ENCODE measurements at regions not wholly inside any gene's neighbourhood (a gene's known extent, or its start where the extent isn't known, plus 50 kb on each side); places are given as distances from the start of the nearest gene placed in this dataset.
A peak's percentile ranks its signal among the peaks of the same experiment; 100 is the strongest.

DNA sequence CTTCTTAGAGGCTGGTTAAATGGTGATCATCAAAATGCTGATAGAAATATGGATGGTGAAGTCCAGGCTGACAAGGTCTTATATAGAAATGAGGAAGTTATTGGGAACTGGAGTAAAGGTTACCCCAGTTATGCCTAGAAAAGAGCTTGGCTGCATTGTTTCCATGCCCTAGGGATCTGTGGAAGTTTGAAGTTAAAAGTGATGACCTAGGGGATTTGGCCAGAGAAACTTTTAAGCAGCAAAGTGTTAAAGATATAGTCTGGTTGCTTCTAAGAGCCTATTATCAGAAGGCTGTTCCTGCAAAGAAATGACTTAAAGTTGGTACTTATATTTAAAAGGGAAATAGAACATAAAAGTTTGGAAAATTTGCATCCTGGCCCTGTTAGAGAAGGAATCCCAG is 200.3 kb downstream of the ICE1 start:
- ATAC-seq (ENCODE audit: low read depth) (no peak), DNase-seq (ENCODE audit: low spot score) (no peak)
- no peaks in the 10 kb centered on the region for H3K27me3 ChIP-seq (ENCODE audit: insufficient read depth, poor library complexity, severe bottlenecking)
- H3K27ac ChIP-seq (ENCODE audit: poor library complexity, severe bottlenecking): no peak overlapping the region
- H3K36me3 ChIP-seq (ENCODE audit: low read depth): no peaks in the 10 kb centered on the region
- H3K9me3 ChIP-seq (ENCODE audit: severe bottlenecking): peaks cover 2% of the 10 kb centered on the region
- no peak overlapping the region for H3K4me3 ChIP-seq (ENCODE audit: severe bottlenecking)
- TF ChIP-seq CTCF (IDR thresholded peaks at IDR 0.05; ENCODE audit: poor library complexity, severe bottlenecking): no peak
- H3K4me1 ChIP-seq (ENCODE audit: insufficient read depth, poor library complexity, severe bottlenecking): no peaks in the 10 kb centered on the region

GRCh38 chr5:5619546-5619945 is 197.1 kb downstream of the ICE1 start:
- H3K36me3 ChIP-seq (ENCODE audit: low read depth): no peaks in the 10 kb centered on the region
- no peak overlapping the region for H3K27ac ChIP-seq (ENCODE audit: poor library complexity, severe bottlenecking)
- no peaks in the 10 kb centered on the region for H3K4me1 ChIP-seq (ENCODE audit: insufficient read depth, poor library complexity, severe bottlenecking)
- ATAC-seq (ENCODE audit: low read depth) (no peak), DNase-seq (ENCODE audit: low spot score) (no peak)
- H3K4me3 ChIP-seq (ENCODE audit: severe bottlenecking): no peak overlapping the region
- peaks cover 15% of the 10 kb centered on the region for H3K27me3 ChIP-seq (ENCODE audit: insufficient read depth, poor library complexity, severe bottlenecking)
- TF ChIP-seq CTCF (IDR thresholded peaks at IDR 0.05; ENCODE audit: poor library complexity, severe bottlenecking): no peak
- H3K9me3 ChIP-seq (ENCODE audit: severe bottlenecking): peaks cover 2% of the 10 kb centered on the region

DNA sequence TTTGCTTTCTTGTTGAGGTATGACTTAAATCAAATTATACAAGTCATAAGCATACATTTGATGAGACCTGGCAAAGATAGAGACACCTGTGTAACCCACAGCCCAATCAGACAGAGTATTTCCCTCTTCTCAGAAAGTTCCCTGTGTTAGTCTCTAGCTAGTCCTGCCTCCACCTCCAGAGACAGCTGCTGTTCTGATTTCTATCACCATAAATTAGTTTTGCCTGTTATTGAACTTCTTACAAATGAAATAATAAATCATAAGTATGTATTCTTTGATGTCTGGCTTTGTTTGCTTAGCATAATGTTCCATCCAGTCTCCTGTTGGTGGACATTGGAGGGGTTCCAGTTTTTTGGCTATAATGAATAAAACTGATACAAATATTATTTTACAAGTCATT is 194.5 kb downstream of the ICE1 start:
- TF ChIP-seq CTCF (IDR thresholded peaks at IDR 0.05; ENCODE audit: poor library complexity, severe bottlenecking): no peak
- Histone ChIP-seq H3K27me3 (ENCODE audit: insufficient read depth, poor library complexity, severe bottlenecking) (peaks cover 15% of the 10 kb centered on the region), H3K4me1 (ENCODE audit: insufficient read depth, poor library complexity, severe bottlenecking) (no peaks in the 10 kb centered on the region), H3K4me3 (ENCODE audit: severe bottlenecking) (no peak overlapping the region), H3K9me3 (ENCODE audit: severe bottlenecking) (no peaks in the 10 kb centered on the region), H3K27ac (ENCODE audit: poor library complexity, severe bottlenecking) (no peak overlapping the region), H3K36me3 (ENCODE audit: low read depth) (no peaks in the 10 kb centered on the region)
- ATAC-seq (ENCODE audit: low read depth): no peak
- no peak for DNase-seq (ENCODE audit: low spot score)

DNA sequence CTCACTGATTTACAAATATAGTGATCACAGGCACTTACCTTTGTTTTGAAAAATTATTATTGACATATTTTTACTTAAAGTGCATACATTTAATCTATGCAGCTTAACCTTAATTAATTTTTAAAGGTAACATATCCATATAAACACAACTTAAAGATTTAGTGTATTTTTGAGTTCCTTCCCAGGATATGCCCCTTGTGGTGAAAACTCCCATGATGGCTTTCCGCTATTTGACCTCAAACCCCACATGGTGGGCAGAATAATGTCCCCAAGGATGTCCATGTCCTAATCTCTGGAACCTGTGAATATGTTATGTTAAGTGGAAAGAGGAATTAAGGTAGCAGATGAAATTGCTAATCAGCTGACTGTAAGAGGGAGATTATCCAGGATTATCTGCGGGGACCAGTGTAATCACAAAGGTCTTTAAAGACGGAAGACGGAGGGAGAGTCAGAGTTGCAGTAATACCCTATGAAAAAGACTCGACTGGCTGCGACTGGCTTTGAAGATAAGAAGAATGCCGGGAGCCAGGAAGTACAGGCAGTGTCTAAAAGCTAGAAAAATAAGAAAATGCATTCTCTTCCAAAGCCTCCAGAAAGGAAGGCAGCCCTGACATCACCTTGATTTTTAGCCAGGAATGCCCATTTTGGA is 193.9 kb downstream of the ICE1 start:
- TF ChIP-seq CTCF (IDR thresholded peaks at IDR 0.05; ENCODE audit: poor library complexity, severe bottlenecking): no peak
- Histone ChIP-seq H3K36me3 (ENCODE audit: low read depth) (no peaks in the 10 kb centered on the region), H3K4me1 (ENCODE audit: insufficient read depth, poor library complexity, severe bottlenecking) (no peaks in the 10 kb centered on the region), H3K27me3 (ENCODE audit: insufficient read depth, poor library complexity, severe bottlenecking) (peaks cover 15% of the 10 kb centered on the region), H3K27ac (ENCODE audit: poor library complexity, severe bottlenecking) (no peak overlapping the region), H3K9me3 (ENCODE audit: severe bottlenecking) (no peaks in the 10 kb centered on the region), H3K4me3 (ENCODE audit: severe bottlenecking) (no peak overlapping the region)
- DNase-seq (ENCODE audit: low spot score) (no peak), ATAC-seq (ENCODE audit: low read depth) (0 out of 3 replicates have a peak, but pooled peaks have one; percentile 38)

DNA sequence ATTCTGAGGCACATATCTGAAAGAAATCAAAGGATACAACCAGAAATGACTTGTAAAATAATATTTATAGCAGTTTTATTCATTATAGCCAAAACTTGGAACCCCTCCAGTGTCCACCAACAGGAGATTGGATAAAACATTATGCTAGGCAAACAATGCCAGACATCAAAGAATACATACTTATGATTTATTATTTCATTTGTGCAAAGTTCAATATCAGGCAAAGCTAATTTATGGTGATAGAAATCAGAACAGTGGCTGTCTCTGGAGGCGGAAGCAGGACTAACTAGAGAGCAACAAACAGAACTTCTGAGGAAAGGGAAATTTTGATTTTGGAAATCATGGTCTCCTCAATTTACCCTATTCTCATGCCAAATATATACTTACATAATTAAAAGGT is 193.1 kb downstream of the ICE1 start:
- no peak for TF ChIP-seq CTCF (IDR thresholded peaks at IDR 0.05; ENCODE audit: poor library complexity, severe bottlenecking)
- no peak for DNase-seq (ENCODE audit: low spot score)
- H3K4me1 ChIP-seq (ENCODE audit: insufficient read depth, poor library complexity, severe bottlenecking): no peaks in the 10 kb centered on the region

More for the DNA sequence above, 193.1 kb downstream of the ICE1 start:
- no peaks in the 10 kb centered on the region for H3K9me3 ChIP-seq (ENCODE audit: severe bottlenecking)
- H3K36me3 ChIP-seq (ENCODE audit: low read depth): no peaks in the 10 kb centered on the region
- no peak for ATAC-seq (ENCODE audit: low read depth)
- no peak overlapping the region for H3K27ac ChIP-seq (ENCODE audit: poor library complexity, severe bottlenecking)
- H3K4me3 ChIP-seq (ENCODE audit: severe bottlenecking): no peak overlapping the region
- H3K27me3 ChIP-seq (ENCODE audit: insufficient read depth, poor library complexity, severe bottlenecking): peaks cover 15% of the 10 kb centered on the region
